AG09309 (cell line): ENCODE measurements at regions not wholly inside any gene's neighbourhood (a gene's known extent, or its start where the extent isn't known, plus 50 kb on each side); places are given as distances from the start of the nearest gene placed in this dataset.
"Not testable (repeated sequence)": the region's sequence is repeated elsewhere in the genome, so short reads cannot be mapped to it uniquely, and the experiment has no call there.

Experiments
- DNase-seq: peaks from one replicate; pipeline ENCODE4 v3.0.0-alpha.2; 2010; ENCODE audit warnings: low read depth
- H3K4me3 ChIP-seq: 2 replicates; pipeline ENCODE4 v1.5.1; 2011; ENCODE audit warnings: mild to moderate bottlenecking, low read depth, low read length, moderate library complexity; ENCODE audit not compliant: control insufficient read depth

DNA sequence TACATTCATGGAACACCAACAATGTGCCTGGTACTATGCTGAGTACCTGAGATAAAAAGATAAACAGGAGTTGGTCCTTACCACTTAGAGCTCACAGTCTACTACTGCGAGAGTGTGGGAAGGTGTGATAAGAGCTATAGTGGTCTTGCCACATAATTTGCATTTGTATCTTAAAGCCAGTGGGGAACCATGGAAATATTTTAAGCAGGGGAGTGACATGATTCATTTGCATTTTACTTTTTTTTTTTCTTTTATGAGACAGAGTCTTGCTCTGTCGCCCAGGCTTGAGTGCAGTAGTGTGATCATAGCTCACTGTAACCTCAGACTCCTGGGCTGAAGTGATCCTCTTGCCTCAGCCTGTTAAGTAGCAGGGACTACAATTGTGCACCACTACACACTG is 53.6 kb downstream of the SRGAP2 start:
- DNase-seq, H3K4me3 ChIP-seq: not testable (repeated sequence)

DNA sequence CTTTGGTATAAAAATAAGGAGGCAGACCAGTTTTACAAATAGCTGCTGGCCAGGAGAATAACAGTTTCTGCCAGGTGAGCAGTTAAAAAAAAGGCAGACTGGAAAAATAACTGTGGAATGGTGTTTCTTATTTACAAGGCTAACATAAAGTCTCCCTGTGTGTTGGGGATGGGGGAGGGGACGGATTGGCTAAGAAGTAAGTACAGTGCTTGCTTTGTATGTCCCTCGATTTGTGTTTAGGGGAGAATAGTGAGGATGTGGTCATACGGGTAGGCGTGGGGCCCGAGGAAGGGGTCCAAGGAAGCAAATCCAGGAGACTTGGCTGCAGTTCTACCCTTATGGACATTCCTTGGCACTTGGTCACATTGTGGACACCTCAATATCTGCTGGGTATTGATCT is 58.1 kb downstream of the SRGAP2 start:
- not testable (repeated sequence) for H3K4me3 ChIP-seq, DNase-seq

DNA sequence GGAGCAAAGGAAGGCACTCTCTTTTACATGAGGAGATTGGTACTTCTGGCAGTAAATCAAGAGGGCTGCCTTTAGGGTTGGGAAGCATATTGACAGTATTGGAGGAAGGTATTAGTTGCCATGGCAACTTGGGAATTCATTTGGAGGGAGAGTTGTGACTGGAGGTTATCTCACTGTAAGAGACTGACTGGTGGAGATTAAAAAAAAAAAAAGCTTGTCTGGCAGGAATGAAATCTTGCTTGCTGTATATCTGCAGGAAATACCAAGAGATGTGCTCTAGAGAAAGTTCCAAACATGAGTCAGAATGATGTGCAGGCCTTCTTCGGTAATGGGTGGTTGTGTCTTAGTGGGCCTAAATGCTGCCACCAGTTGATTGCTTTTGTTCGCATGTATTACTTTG is 59.1 kb downstream of the SRGAP2 start:
- not testable (repeated sequence) for DNase-seq, H3K4me3 ChIP-seq

DNA sequence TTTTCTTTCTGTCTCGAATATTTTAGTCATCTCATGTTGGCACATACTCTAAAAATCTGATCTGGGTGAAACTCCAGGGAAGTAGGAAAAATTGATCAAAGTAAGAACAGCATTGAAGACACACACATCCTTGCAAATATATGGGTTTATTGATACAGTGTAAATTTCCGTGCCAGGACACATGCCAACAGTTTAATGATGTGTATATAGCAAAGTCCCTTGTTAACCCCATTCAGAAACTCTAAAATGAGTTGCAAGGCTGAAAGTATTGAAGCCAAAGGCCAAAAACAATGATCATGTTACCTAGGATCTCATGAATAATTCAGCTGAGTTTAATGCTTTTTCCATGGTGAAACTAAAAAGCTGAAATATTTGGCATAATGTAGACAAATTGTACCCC is 61.6 kb downstream of the SRGAP2 start:
- H3K4me3 ChIP-seq, DNase-seq: not testable (repeated sequence)

DNA sequence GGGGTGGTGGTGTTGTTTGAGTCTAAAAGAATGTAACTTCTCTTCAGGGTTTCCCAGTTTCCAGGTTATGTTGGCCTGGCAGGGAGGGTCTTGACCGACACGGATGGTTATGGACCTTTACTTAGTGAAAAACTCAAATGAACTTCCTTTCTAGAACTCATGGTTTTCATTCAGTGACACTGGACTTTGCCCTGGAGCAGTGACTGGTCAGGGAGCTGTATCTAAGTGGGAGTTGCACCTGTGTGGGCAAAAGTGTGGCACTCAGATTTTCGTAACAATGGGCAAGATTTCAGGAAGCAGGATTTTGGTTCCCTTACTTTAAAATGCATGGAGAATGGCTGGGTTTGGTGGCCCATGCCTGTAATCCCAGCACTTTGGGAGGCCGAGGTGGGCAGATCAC is 67.8 kb downstream of the SRGAP2 start:
- not testable (repeated sequence) for H3K4me3 ChIP-seq, DNase-seq

DNA sequence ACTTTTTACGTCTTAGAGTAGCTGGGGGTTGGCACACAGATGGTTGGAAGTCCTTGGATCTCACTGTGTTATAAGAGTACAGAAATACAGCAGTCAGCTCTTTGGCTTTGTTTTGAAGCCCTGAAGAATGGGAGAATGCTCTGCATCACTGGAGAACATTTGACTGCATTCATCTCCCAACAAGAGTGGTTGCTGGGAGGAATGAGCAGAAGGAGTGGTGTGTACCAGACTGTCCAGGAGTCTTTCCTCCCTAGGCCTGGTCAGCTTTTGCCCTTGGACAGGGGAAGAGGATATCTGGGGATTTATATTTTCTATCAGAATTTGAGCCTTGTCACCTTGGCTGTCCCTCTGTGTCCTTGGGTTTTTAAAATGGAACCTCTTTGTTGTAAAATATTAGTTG is 69.8 kb downstream of the SRGAP2 start:
- H3K4me3 ChIP-seq = not testable (repeated sequence)

DNA sequence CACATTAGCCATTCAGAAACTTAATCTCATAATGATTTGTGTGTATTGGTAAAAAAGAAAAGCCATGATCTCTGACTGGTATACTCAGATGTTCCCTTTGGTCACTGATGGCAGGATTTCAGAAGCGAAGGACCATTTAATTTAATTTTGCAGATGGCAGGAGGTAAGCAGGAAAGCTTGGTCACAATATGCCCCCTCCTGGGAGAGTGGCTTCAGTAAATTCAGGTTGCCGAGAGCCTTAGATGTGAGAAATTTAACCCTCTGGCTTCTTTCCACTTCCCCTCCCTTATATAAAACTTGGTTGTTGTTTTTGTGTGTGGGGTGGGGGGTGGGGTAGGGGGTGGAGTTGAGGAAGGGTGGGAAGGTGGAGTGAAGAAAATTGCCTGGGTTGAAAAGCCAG is 72.8 kb downstream of the SRGAP2 start:
- H3K4me3 ChIP-seq, DNase-seq: not testable (repeated sequence)

More for the DNA sequence above, 69.8 kb downstream of the SRGAP2 start:
- DNase-seq = not testable (repeated sequence)

DNA sequence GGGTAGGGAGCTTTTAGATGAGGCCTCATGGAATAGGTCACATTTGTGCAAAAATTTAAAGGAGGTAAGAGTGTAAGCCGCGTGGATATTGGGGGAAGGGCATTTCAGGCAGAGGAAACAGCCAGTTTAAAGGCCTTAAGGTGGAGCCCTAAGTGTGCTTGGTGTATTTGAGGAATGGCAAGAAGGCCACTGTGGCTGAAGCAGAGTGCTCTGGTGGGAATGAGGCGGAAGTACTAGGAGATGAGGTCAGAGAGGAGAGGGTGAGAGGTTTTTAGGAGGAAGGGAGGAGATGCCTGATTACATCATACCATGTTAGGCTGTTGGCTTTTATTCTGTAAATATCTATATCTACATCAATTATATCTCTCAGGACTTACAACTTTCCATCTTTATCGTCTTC is 75.3 kb downstream of the SRGAP2 start:
- H3K4me3 ChIP-seq, DNase-seq: not testable (repeated sequence)

DNA sequence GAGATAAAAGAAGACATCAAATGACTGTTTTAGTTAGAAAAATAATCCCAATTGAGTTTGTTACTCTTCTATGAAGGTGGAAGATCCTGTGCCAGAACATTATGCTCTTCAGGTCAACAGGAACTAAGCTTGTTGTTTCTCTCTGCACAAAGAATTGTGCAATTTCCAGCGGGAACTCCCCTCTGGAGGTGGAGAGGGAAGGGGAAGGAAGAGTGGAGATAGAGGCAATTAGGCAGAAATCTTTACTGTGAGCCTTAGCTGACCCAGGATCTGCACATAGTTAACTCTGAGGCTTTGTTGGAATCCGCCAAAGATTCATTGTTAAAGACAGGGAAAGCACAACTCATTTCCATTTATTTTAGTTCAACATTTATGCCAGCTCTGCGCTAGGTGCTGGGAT is 77.3 kb downstream of the SRGAP2 start:
- not testable (repeated sequence) for H3K4me3 ChIP-seq, DNase-seq

DNA sequence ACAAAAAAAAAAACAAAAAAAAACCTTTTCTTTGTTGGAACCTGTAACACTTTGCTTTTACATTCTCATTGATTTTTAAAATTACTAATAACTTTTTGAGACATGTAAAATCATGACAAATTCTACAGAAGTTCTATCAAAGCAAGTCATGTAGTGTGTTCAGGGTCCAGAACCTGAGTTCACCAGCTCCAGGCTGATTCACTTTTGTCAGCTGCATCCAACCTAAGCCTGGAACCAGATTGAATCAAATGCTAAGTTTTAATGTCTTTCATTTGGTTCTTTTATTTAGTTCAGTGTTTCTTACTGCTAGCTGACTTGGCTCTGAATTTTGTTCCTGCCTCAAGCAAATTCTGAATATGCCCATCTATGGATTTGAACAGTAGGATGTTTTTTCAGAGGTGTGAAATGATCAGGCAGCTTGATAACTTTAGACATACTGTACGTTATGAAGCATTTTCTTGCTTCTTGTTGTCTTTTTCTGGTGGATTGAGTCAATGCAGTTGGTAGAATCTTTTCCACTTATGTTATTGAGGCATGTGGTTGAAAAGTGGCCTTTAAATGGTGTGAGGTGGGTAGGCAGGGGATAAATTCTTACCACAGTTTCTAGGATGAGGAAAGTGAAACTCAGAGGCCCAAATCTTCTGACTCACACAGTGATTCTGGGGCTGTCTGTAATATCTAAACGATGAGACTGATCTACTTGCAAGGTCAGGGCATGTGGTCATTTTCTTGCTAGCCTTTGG is 78.7 kb downstream of the SRGAP2 start:
- not testable (repeated sequence) for H3K4me3 ChIP-seq, DNase-seq

DNA sequence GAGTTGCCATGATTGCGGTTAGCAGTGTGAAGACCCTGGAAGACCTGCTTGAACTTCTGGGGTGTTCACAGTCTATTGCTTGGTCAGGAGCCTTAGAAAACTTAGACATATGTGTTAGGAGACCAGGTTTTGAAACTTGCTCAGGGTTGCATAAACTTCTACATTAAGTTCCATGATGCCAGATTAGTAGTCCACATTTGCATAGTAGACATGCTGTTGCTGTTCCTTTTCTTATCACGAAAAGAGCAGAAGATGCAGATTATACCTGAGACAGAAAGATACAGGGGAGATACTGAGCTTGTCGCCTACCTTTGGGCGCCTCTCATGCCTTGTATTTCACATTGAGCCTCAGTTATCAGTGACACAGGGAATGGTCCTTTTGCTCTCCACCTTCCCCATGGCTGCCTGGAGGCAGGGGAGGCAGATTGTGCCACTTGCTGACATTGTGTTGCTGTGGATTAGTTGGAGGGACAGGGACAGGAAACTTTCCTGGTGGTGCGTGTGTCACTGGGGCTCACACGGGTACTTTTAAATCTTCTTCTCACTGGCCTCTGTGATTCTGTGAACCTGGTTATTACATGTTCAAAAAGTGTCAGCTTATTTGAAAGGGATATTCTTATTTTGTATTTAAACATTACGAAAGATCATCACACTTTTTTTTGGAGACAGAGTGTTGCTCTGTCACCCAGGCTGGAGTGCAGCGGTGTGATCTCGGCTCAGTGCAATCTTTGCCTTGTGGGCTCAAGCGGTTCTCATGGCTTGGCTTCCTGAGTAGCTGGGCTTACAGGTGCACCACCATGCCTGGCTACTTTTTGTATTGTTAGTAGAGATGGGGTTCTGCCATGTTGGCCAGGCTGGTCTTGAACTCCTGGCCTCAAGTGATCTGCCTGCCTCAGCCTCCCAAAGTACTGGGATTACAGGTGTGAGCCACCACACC is 82.0 kb downstream of the SRGAP2 start:
- DNase-seq, H3K4me3 ChIP-seq: not testable (repeated sequence)

DNA sequence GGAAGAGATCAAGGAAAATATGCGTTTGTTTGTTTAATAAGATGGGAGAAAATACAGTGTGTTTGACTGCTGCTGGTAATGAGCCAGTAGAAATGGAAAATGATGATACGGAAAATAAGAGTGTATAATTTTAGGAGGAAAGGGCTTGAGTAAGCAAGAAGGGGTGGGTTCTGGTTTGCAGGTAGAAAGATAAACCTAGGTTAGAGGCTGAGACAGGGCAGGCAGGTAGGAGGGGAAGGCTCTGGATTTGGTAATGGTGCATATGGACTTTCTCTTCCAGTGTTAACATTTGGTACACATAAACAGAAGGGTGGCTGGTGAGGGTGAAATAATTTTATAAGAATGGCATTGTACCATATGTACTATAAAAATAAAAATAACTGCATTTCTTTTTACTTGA is 84.4 kb downstream of the SRGAP2 start:
- not testable (repeated sequence) for DNase-seq, H3K4me3 ChIP-seq

DNA sequence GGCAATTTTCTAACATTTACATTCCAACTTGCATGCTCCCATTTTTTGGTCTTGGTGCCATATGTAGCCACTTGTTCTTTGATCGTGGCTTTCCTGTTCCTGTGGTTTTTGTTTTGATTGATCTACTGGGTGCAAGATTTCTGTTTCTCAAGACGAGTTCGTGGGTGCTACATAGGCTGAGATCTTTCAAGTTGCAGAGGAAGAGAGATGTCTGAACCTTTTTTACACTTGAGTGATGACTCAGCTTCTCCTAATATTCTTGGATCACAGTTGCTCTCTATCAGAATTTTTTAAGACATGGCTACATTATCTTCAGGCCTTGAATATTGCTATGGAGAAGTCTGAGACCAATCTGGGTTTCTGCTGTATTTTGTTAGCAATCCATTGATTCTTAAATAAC is 85.1 kb downstream of the SRGAP2 start:
- not testable (repeated sequence) for H3K4me3 ChIP-seq, DNase-seq

DNA sequence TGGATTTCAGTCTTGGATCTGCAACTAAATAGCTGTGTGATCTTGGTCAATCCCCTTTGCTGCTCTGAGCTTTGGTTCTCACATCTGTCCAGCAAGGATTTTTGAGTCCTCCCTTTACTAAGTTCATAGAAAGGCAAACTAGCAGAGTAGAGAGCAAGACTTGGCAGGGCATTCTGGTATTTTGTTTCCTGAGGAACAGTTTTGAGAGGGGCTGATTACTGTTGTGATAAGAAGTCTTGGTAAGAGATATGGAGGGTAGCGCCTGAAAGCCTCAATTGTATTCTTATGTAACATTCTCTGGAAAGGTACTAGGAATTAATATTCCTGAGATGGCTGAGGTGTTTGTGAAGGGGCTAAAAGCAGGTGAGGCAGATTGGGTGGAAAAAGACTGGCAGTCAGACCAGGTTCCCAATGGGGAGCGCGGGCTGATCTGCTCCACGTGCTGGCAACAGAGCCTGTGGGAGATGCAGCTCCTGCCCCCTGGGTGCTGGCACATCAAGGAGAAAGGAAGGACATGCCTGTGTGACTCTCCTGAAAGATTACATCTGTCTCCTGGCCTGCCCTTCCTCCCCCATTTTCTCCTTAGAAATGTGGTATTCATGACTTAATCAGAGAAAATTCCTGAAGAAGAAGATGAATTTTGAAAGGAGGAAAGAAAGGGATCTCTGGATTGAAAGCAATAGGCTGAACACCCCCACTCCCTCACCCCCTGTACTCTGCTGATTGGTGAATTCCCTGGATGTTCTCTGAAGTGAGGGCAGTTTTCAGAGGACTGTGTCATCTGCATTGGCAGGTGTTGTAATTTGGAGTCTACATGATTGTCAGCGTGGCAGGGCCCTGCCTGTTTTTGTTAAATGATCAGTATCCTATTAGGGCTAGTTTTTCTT is 94.0 kb downstream of the SRGAP2 start:
- H3K4me3 ChIP-seq, DNase-seq: not testable (repeated sequence)

DNA sequence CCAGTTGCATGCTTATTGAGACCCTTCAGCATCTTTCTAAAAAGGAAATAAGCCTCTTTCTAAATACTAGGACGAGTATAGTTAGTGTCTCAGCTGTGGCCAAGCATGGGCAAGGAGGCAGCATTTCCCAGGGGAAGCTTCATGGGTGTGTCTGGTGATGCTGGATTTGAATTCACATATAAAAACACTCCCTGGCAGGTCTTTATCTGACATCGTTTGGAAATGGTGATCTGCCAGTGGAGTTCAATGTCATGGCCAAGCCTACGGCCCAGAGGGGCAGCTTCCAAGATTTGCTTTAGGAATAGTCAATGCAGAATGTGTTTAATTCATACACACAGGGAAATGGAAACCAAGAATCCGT is 94.7 kb downstream of the SRGAP2 start:
- not testable (repeated sequence) for DNase-seq

DNA sequence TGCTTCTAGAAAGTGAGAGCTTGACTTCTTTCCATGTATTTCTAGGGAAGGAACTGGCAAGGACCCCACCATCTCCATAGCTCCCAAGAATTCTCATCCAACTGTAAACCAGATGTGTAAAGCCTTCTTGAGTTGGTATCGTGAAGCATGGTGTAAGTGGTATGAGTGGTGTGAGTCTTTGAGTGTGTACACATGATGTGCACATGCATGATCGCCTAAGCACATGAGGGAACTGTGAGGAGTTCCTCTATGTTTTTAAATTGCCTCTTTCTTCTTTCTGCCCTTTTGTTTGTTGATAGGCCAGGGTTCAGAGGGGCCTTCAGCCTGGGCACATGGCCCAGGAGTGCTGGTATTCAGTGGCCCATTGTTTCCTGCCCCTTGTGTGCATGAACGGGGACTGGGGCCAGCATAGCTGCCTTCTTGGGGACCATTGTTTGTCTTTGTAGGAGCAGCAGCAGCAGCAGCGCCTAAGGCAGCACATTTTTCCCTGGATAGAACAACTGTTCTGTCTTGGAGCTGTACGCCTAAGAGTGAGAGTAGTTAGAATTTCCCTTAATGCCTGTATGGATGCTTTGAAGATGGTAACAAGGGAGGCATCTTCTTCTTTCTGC is 95.9 kb downstream of the SRGAP2 start:
- not testable (repeated sequence) for DNase-seq, H3K4me3 ChIP-seq

More for the DNA sequence above, 94.7 kb downstream of the SRGAP2 start:
- not testable (repeated sequence) for H3K4me3 ChIP-seq

DNA sequence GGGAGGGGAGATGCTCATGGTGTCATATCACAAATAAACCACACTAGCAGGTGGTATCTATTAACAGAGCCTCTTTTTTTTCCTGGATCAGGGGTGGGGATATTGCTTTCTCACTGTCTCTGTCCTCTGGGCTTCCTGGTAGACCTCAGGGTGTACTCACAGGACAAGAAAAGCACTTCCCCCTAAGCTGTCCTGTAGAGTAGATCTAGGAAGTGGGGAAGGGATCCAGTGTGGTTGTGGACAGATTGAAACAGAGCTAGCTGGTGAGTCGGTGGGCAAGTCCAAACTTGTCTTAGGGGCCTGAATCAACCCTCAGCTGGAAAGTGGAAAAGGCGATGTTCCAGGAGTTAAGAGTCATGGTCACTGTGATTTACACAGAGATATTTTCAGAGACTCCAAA is 96.6 kb downstream of the SRGAP2 start:
- not testable (repeated sequence) for DNase-seq, H3K4me3 ChIP-seq

DNA sequence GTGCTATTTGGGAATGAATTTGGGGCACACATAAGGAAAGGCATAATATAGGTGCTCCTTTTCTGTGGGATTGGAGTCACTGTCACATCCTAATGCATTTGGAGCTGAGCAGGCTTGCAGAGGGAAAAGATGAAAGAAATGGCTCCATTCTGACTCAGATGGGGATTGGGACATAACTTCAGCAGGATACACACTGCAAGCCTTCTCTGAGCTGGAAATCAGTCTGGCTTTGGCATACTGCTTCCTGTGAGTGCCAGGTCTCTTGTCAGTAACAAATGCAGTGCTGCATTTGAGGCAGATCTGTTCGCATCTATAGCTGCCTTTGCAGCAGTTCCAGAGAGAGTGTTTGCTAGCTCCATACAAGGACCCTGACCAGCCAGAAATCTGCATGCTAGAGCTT is 98.7 kb downstream of the SRGAP2 start:
- not testable (repeated sequence) for H3K4me3 ChIP-seq, DNase-seq
